ENCODE measurements at regions not wholly inside any gene's neighbourhood (a gene's known extent, or its start where the extent isn't known, plus 50 kb on each side); places are given as distances from the start of the nearest gene placed in this dataset.
A peak's percentile ranks its signal among the peaks of the same experiment; 100 is the strongest.

GRCh38 chr18:57956491-57956890 lies 87.5 kb upstream of the NEDD4L start:
- intact Hi-C loops (cut with micrococcal nuclease): loop anchor here (5.0 kb wide), 1 partner anchor 811 kb away; no protein-coding TSS in a partner anchor
- ATAC-seq (ENCODE audit: low read depth) (no peak), DNase-seq (no peak)
- CTCF ChIA-PET: no interaction called here
- Mint-ChIP-seq H3K9me3 (no peaks in the 10 kb centered on the region), H3K27ac (no peak overlapping the region), H3K36me3 (ENCODE audit: low read depth) (no peaks in the 10 kb centered on the region), H3K27me3 (no peaks in the 10 kb centered on the region), H3K4me1 (peaks cover 4% of the 10 kb centered on the region), H3K4me3 (no peak overlapping the region)
- TF ChIP-seq CTCF (IDR thresholded peaks at IDR 0.05): no peak
- POLR2A ChIA-PET: no interaction called here

- no peak for TF ChIP-seq CTCF (IDR thresholded peaks at IDR 0.05)
- DNase-seq (no peak), ATAC-seq (ENCODE audit: low read depth) (no peak)
- Mint-ChIP-seq H3K9me3 (no peaks in the 10 kb centered on the region), H3K27me3 (no peaks in the 10 kb centered on the region), H3K27ac (no peak overlapping the region), H3K36me3 (ENCODE audit: low read depth) (no peaks in the 10 kb centered on the region), H3K4me3 (no peak overlapping the region), H3K4me1 (peaks cover 15% of the 10 kb centered on the region)
- POLR2A ChIA-PET: no interaction called here
- CTCF ChIA-PET: no interaction called here
- intact Hi-C loops (cut with micrococcal nuclease): loop anchor here (5.0 kb wide), 2 partner anchors 73 to 812 kb away; no protein-coding TSS in a partner anchor
These were observed 89.1 kb upstream of the NEDD4L start for GRCh38 chr18:57954935-57955334.

GRCh38 chr18:57953883-57954282 lies 90.1 kb upstream of the NEDD4L start:
- POLR2A ChIA-PET: no interaction called here
- CTCF ChIA-PET: no interaction called here
- H3K4me3 Mint-ChIP-seq: no peak overlapping the region

GRCh38 chr18:57951999-57952774 lies 91.8 kb upstream of the NEDD4L start:
- no peaks in the 10 kb centered on the region for H3K9me3 Mint-ChIP-seq
- no peak for ATAC-seq (ENCODE audit: low read depth)
- H3K4me1 Mint-ChIP-seq: peaks cover 15% of the 10 kb centered on the region
- H3K27me3 Mint-ChIP-seq: no peaks in the 10 kb centered on the region
- H3K27ac Mint-ChIP-seq: no peak overlapping the region
- TF ChIP-seq CTCF (IDR thresholded peaks at IDR 0.05): no peak
- ChIA-PET POLR2A (interaction anchor here (1.6 kb wide), 1 partner anchor 91 kb away, joined by 4 read pairs; the partner anchor contains the start of gene NEDD4L), CTCF (interaction anchor here (1.2 kb wide), 1 partner anchor 91 kb away, joined by 3 read pairs; the partner anchor contains the start of gene NEDD4L)
- no peak overlapping the region for H3K4me3 Mint-ChIP-seq
- no peak for DNase-seq
- H3K36me3 Mint-ChIP-seq (ENCODE audit: low read depth): no peaks in the 10 kb centered on the region
- intact Hi-C loops (cut with micrococcal nuclease): loop anchor here (5.0 kb wide), 1 partner anchor 70 kb away; no protein-coding TSS in a partner anchor

More at GRCh38 chr18:57953883-57954282, 90.1 kb upstream of the NEDD4L start:
- no peak for TF ChIP-seq CTCF (IDR thresholded peaks at IDR 0.05)
- DNase-seq (no peak), ATAC-seq (ENCODE audit: low read depth) (no peak)
- Mint-ChIP-seq H3K36me3 (ENCODE audit: low read depth) (no peaks in the 10 kb centered on the region), H3K4me1 (peaks cover 15% of the 10 kb centered on the region), H3K9me3 (no peaks in the 10 kb centered on the region), H3K27ac (no peak overlapping the region), H3K27me3 (no peaks in the 10 kb centered on the region)
- intact Hi-C loops (cut with micrococcal nuclease): loop anchor here (5.0 kb wide), 1 partner anchor 72 kb away; no protein-coding TSS in a partner anchor

GRCh38 chr18:57951117-57951796 lies 92.8 kb upstream of the NEDD4L start:
- ChIA-PET POLR2A (interaction anchor here (1.1 to 1.6 kb wide), 2 partner anchors 92 to 329 kb away, joined by 4 read pairs; partner anchors contain the start of genes NARS1 and NEDD4L), CTCF (interaction anchor here (1.2 to 1.7 kb wide), 2 partner anchors 8 to 92 kb away, joined by 3 to 9 read pairs; partner anchors contain the start of gene NEDD4L)
- intact Hi-C loops (cut with micrococcal nuclease): loop anchor here (5.0 kb wide), 1 partner anchor 69 kb away; no protein-coding TSS in a partner anchor
- no peak for DNase-seq
- H3K9me3 Mint-ChIP-seq: no peaks in the 10 kb centered on the region
- no peaks in the 10 kb centered on the region for H3K27me3 Mint-ChIP-seq
- H3K36me3 Mint-ChIP-seq (ENCODE audit: low read depth): no peaks in the 10 kb centered on the region
- ATAC-seq (ENCODE audit: low read depth): peak; percentile 76
- peak overlapping the region; percentile 43 for H3K27ac Mint-ChIP-seq
- no peak for TF ChIP-seq CTCF (IDR thresholded peaks at IDR 0.05)
- H3K4me1 Mint-ChIP-seq: peaks cover 15% of the 10 kb centered on the region
- no peak overlapping the region for H3K4me3 Mint-ChIP-seq
